Esophagus (tissue), 2 donors: ENCODE measurements at regions not wholly inside any gene's neighbourhood (a gene's known extent, or its start where the extent isn't known, plus 50 kb on each side); places are given as distances from the start of the nearest gene placed in this dataset.
"Not testable (repeated sequence)": the region's sequence is repeated elsewhere in the genome, so short reads cannot be mapped to it uniquely, and the experiment has no call there.

Experiments
- H3K27ac ChIP-seq, 2 donors: one replicate each; pipeline ENCODE4 v1.5.1; 2013; ENCODE audit warnings: low read depth in 2 of 2, mild to moderate bottlenecking in 2 of 2, inconsistent platforms in 1 of 2, low read length in 1 of 2, moderate library complexity in 1 of 2
- H3K27me3 ChIP-seq, 2 donors: one replicate each; pipeline ENCODE4 v1.6.1; 2013; ENCODE audit warnings: low read length in 2 of 2, control low read depth in 1 of 2, mild to moderate bottlenecking in 1 of 2; ENCODE audit not compliant: insufficient read depth in 2 of 2, control insufficient read depth in 1 of 2
- H3K36me3 ChIP-seq, 2 donors: one replicate each; pipeline ENCODE4 v1.6.1; 2013; ENCODE audit warnings: low read length in 1 of 2; ENCODE audit not compliant: control insufficient read depth in 2 of 2, insufficient read depth in 2 of 2
- H3K4me1 ChIP-seq, 2 donors: one replicate each; pipeline ENCODE4 v1.6.1; 2013; ENCODE audit warnings: low read length in 1 of 2; ENCODE audit not compliant: control insufficient read depth in 2 of 2, insufficient read depth in 2 of 2
- H3K4me3 ChIP-seq, 2 donors: one replicate each; pipeline ENCODE4 v1.5.1; 2013; ENCODE audit warnings: low read length in 2 of 2, mild to moderate bottlenecking in 2 of 2, low read depth in 1 of 2, moderate library complexity in 1 of 2
- H3K9me3 ChIP-seq, 2 donors: one replicate each; pipeline ENCODE4 v1.6.1; 2013; ENCODE audit warnings: mild to moderate bottlenecking in 2 of 2, low read depth in 1 of 2, low read length in 1 of 2, moderate library complexity in 1 of 2; ENCODE audit not compliant: control insufficient read depth in 2 of 2, insufficient read depth in 1 of 2
- WGBS, 2 donors: extraction: QIAGEN DNeasy Blood & Tissue Kit; methylation state at CpG; one replicate each; pipeline ENCODE4 v1.1.7; 2013; 5-methylcytosine and 5-hydroxymethylcytosine counted together
- donor health status: healthy with polysubstance abuse.
- donor health status: Bipolar disorder and iron deficiency.

GRCh38 chr17:14541714-14542113 is 240.8 kb downstream of the HS3ST3B1 start:
- Histone ChIP-seq H3K4me3 (no peak overlapping the region), H3K27me3 (no peaks in the 10 kb centered on the region), H3K9me3 (no peaks in the 10 kb centered on the region), H3K4me1 (no peaks in the 10 kb centered on the region), H3K27ac (no peak overlapping the region), H3K36me3 (no peaks in the 10 kb centered on the region)
- 83 to 85% methylated on average over 2 of the region's 2 CpGs for WGBS, 2 donors

DNA sequence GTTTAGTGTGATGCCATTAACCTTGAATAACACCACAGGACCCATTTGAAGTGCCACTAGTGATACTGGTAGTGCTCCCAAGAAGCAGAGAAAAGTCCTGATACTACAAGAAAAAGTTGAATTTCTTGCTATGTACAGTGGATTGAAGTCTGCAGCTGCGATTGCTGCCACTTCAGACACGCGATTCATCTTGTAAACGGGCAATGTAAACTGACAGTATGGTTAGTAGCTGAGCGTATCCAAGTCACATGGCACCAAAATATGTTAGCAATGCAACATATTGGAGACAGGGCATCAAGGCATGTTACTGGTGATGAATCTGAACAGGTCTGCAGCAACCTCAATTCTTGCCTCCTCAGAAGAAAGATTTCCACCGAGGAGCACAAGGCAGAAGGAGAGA is 238.9 kb downstream of the HS3ST3B1 start:
- Histone ChIP-seq H3K4me1 (no peaks in the 10 kb centered on the region), H3K36me3 (no peaks in the 10 kb centered on the region), H3K4me3 (no peak overlapping the region), H3K27ac (no peak overlapping the region), H3K9me3 (no peaks in the 10 kb centered on the region), H3K27me3 (no peaks in the 10 kb centered on the region)
- 81 to 82% methylated on average over 6 of the region's 6 CpGs for WGBS, 2 donors

DNA sequence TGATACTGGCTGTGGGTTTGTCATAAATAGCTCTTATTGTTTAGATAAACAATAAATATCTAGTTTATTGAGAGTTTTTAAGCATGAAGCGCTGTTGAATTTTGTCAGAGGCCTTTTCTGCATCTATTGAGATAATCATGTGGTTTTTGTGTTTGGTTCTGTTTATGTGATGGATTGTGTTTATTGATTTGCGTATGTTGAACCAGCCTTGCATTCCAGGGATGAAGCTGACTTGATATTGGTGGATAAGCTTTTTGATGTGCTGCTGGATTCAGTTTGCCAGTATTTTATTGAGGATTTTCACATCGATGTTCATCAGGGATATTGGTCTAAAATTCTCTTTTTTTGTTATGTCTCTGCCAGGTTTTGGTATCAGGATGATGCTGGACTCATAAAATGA is 231.4 kb downstream of the HS3ST3B1 start:
- H3K9me3 ChIP-seq, H3K36me3 ChIP-seq, H3K4me3 ChIP-seq, H3K4me1 ChIP-seq, H3K27ac ChIP-seq, H3K27me3 ChIP-seq: not testable (repeated sequence)
- WGBS, 2 donors, result 88% methylated on average over 3 of the region's 3 CpGs

DNA sequence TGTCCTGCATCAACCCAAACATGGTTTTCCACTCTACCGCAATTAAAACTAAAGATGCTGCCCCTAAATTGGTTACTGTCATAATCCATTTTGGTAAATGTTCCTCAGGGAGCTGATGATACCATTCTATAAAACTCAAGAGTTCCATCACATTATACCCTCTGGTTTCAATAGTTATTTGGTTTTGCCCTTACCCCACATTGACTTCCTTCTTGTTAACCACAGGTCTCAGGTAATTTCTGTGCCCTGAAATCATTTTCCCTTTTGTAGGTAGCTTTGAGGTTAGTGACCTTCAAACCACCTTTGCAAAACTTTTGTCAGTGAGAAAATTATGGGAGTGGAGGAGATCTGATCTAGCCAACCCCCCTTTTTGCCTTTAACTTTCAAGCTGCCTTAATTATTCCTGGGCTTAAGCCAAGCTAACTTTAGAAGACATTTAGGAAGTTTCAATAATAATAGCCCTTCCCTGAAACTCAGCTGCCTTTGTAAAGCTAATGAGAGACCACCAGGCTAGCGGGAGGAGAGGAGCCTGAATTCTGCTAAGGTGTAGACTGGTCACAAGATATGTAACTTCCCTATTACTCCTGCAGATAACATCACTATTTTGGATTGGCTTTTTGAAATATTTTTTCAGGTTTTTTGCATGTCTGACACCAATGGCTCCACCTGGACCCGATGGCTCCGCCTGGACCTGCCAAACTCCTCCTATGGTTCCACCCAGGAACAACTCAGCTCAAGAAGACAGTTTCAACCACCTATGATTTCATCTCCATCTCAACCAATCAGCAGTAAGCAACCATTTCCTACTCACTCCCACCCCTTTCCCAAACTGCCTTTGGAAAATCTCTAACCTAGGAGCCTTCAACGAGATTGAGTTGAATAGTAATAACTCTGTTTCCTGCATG is 224.9 kb downstream of the HS3ST3B1 start:
- WGBS, 2 donors, result 77 to 82% methylated on average over 5 of the region's 5 CpGs
- Histone ChIP-seq H3K4me3 (no peak overlapping the region), H3K36me3 (no peaks in the 10 kb centered on the region), H3K27ac (no peak overlapping the region), H3K9me3 (no peaks in the 10 kb centered on the region), H3K27me3 (no peaks in the 10 kb centered on the region), H3K4me1 (no peaks in the 10 kb centered on the region)

- WGBS, 2 donors, result 41 to 50% methylated on average over 3 of the region's 3 CpGs
- Histone ChIP-seq H3K27ac (no peak overlapping the region), H3K9me3 (no peaks in the 10 kb centered on the region), H3K36me3 (no peaks in the 10 kb centered on the region), H3K4me1 (no peaks in the 10 kb centered on the region), H3K4me3 (no peak overlapping the region), H3K27me3 (no peaks in the 10 kb centered on the region)
Measured at GRCh38 chr17:14522795-14523387, 222.0 kb downstream of the HS3ST3B1 start.

DNA sequence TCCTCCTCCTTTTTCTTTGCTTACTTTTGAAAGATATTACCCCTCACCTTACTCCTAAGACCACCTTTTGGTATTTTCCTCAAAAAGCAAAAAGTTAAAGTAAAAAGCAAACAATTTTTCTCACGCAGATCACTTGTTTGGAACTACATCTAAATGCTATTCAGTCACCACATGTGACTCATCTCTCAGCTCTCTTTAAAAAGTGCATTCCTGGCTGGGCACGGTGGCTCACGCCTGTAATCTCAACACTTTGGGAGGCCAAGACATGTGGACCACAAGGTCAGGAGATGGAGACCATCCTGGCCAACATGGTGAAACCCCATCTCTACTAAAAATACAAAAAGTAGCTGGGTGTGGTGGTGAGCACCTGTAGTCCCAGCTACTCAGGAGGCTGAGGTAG is 218.0 kb downstream of the HS3ST3B1 start:
- not testable (repeated sequence) for H3K36me3 ChIP-seq, H3K9me3 ChIP-seq, H3K27ac ChIP-seq, H3K4me3 ChIP-seq, H3K27me3 ChIP-seq, H3K4me1 ChIP-seq
- WGBS, 2 donors, result 56 to 63% methylated on average over 3 of the region's 3 CpGs

GRCh38 chr17:14514973-14515372 is 214.1 kb downstream of the HS3ST3B1 start:
- Histone ChIP-seq H3K27ac (no peak overlapping the region), H3K27me3 (no peaks in the 10 kb centered on the region), H3K4me1 (no peaks in the 10 kb centered on the region), H3K9me3 (no peaks in the 10 kb centered on the region), H3K4me3 (no peak overlapping the region), H3K36me3 (no peaks in the 10 kb centered on the region)
- WGBS, 2 donors, result 84 to 88% methylated on average over 3 of the region's 3 CpGs

- Histone ChIP-seq H3K36me3 (no peaks in the 10 kb centered on the region), H3K4me3 (no peak overlapping the region), H3K4me1 (no peaks in the 10 kb centered on the region), H3K27me3 (no peaks in the 10 kb centered on the region), H3K9me3 (no peaks in the 10 kb centered on the region), H3K27ac (no peak overlapping the region)
- 74 to 75% methylated on average over 3 of the region's 3 CpGs for WGBS, 2 donors
Measured at GRCh38 chr17:14513835-14514234, 213.0 kb downstream of the HS3ST3B1 start.

- H3K27ac ChIP-seq, result no peak overlapping the region
- WGBS, 2 donors, result 75 to 82% methylated on average over 3 of the region's 3 CpGs
- H3K27me3 ChIP-seq, result no peaks in the 10 kb centered on the region
- H3K4me3 ChIP-seq, result no peak overlapping the region
- H3K4me1 ChIP-seq, result no peaks in the 10 kb centered on the region
- H3K36me3 ChIP-seq, result no peaks in the 10 kb centered on the region
- H3K9me3 ChIP-seq, result no peaks in the 10 kb centered on the region
Measured at GRCh38 chr17:14510136-14510535, 209.3 kb downstream of the HS3ST3B1 start.

DNA sequence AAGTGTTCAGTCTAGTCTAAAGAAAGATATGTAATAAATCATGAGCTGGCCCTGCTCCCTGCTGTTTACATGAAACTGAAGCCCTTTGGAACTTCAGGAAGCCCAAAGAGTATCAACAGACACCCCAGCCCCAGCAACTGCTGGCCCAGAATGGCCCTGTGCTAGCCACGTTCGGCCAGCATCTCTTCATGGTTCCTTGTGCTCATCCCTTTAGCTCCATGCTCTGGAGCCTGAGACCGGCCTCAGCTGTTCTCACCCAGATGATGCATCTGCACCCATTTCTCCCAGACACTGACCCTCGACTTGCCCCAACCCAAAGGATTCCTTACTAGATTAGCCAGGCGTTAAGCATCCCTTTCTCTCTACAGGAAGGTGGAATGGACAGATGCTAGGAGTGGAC is 207.3 kb downstream of the HS3ST3B1 start:
- Histone ChIP-seq H3K27me3 (no peaks in the 10 kb centered on the region), H3K4me3 (no peak overlapping the region), H3K36me3 (no peaks in the 10 kb centered on the region), H3K9me3 (no peaks in the 10 kb centered on the region), H3K27ac (no peak overlapping the region), H3K4me1 (no peaks in the 10 kb centered on the region)
- 87 to 90% methylated on average over 5 of the region's 5 CpGs for WGBS, 2 donors
